K562 (cell line): ENCODE measurements at regions not wholly inside any gene's neighbourhood (a gene's known extent, or its start where the extent isn't known, plus 50 kb on each side); places are given as distances from the start of the nearest gene placed in this dataset.

Experiments
- GABPB2 ChIP-seq: fragments of 250-450 bp; sonication (Bioruptor Pico); conservative IDR thresholded peaks from 2 replicates; pipeline ENCODE4 v1.5.1; 2021; ENCODE audit warnings: mild to moderate bottlenecking
- MIER1 ChIP-seq: fragments of 450-650 bp; IDR thresholded peaks from 2 replicates; pipeline ENCODE4 v1.6.1; 2016; ENCODE audit warnings: antibody characterized with exemption, mild to moderate bottlenecking, low read depth
- RB1 ChIP-seq: fragments of 450-650 bp; IDR thresholded peaks from 2 replicates; pipeline ENCODE4 v1.6.1; 2017; ENCODE audit warnings: low read depth, mild to moderate bottlenecking
- SREBF2 ChIP-seq: sonication (generic); formaldehyde crosslinking; IDR thresholded peaks from 2 replicates; pipeline ENCODE4 v1.4.0; 2020; ENCODE audit warnings: mild to moderate bottlenecking, missing genetic modification reagents
- ZBTB1 ChIP-seq: sonication (generic); formaldehyde crosslinking; IDR thresholded peaks from 2 replicates; pipeline ENCODE4 v1.8.1; 2023; ENCODE audit warnings: missing genetic modification reagents, low read depth, mild to moderate bottlenecking, borderline replicate concordance
- ZNF133 ChIP-seq: fragments of 250-450 bp; sonication (Bioruptor Pico); IDR thresholded peaks from 2 replicates; pipeline ENCODE4 v1.4.0; 2020; ENCODE audit warnings: mild to moderate bottlenecking
- ZNF239 ChIP-seq: fragments of 250-450 bp; sonication (Bioruptor Pico); IDR thresholded peaks from 2 replicates; pipeline ENCODE4 v1.4.0; 2020; ENCODE audit warnings: mild to moderate bottlenecking
- ZNF354B ChIP-seq: fragments of 250-450 bp; sonication (Bioruptor Pico); IDR thresholded peaks from 2 replicates; pipeline ENCODE4 v1.4.0; 2020
- ZNF584 ChIP-seq: fragments of 200-800 bp; sonication (Bioruptor generic); IDR thresholded peaks from 2 replicates; pipeline ENCODE4 v1.6.1; 2016; ENCODE audit warnings: low read depth, mild to moderate bottlenecking, missing genetic modification characterization, missing compliant biosample characterization
- TF ChIP-seq, protein P1 (sequence below), 3 experiments: fragments of 200-800 bp in 1 of 3; fragments of 250-450 bp in 1 of 3; fragments of 450-650 bp in 1 of 3; sonication (Bioruptor Pico) in 1 of 3; sonication (Bioruptor generic) in 1 of 3; formaldehyde crosslinking in 1 of 3; IDR thresholded peaks; 2 replicates each; pipeline versions ENCODE4 v1.6.1 to v1.8.0; 2016 to 2022; ENCODE audit warnings: mild to moderate bottlenecking in 2 of 3, missing genetic modification characterization in 2 of 3, missing compliant biosample characterization in 1 of 3, moderate library complexity in 1 of 3
- TF ChIP-seq, protein P2 (sequence below): fragments of 450-650 bp; IDR thresholded peaks from 2 replicates; pipeline ENCODE4 v1.6.1; 2017; ENCODE audit warnings: antibody characterized with exemption, mild to moderate bottlenecking
- TF ChIP-seq, protein P3 (sequence below): fragments of 250-450 bp; sonication (Bioruptor Pico); IDR thresholded peaks from 2 replicates; pipeline ENCODE4 v1.8.0; 2021; ENCODE audit warnings: borderline replicate concordance, mild to moderate bottlenecking, moderate library complexity; ENCODE audit not compliant: poor library complexity, severe bottlenecking
- TF ChIP-seq, protein P4 (sequence below): fragments of 250-450 bp; sonication (Bioruptor Pico); IDR thresholded peaks from 2 replicates; pipeline ENCODE4 v1.8.0; 2022; ENCODE audit warnings: moderate library complexity, mild to moderate bottlenecking, inconsistent platforms
- TF ChIP-seq, protein P5 (sequence below): sonication (generic); formaldehyde crosslinking; IDR thresholded peaks from 2 replicates; pipeline ENCODE4 v1.8.0; 2023; ENCODE audit warnings: mild to moderate bottlenecking, missing genetic modification reagents

DNA sequence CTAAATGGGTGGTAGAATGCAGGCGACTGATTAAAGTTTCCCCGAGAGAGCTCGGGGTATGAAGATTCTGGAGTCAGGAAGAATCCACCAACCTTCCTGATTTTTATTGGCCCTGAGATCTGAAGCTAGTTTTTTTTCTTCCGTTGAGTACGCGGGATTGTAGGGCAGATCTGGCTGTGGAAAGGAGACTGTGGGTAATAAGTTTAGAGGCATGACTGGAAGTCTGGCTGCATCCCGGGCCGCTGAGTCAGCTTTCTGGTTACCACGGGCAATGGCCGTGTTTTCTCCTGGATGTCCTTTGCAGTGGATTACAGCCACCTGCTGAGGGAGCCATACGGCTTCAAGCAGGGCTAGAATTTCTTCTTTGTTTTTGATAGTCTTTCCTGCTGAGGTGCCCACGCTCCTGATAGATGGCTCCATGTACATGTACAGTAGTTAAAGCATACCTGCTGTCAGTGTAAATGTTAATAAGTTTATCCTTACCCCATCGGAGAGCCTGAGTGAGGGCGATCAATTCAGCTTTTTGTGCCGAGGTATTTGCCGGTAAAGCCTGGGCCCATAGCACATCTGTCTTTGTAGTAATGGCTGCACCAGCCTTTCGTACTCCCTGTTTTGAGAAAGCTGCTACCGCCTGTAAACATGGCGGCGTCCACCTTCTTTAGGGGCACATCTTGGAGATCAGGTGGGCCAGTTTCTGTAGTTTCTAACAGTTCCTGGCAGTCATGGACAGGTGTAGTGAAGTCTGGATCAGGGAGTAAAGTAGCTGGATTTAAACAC, 154.0 kb downstream of the TRIM27 start (continued):
- TF ChIP-seq, protein P1, sequence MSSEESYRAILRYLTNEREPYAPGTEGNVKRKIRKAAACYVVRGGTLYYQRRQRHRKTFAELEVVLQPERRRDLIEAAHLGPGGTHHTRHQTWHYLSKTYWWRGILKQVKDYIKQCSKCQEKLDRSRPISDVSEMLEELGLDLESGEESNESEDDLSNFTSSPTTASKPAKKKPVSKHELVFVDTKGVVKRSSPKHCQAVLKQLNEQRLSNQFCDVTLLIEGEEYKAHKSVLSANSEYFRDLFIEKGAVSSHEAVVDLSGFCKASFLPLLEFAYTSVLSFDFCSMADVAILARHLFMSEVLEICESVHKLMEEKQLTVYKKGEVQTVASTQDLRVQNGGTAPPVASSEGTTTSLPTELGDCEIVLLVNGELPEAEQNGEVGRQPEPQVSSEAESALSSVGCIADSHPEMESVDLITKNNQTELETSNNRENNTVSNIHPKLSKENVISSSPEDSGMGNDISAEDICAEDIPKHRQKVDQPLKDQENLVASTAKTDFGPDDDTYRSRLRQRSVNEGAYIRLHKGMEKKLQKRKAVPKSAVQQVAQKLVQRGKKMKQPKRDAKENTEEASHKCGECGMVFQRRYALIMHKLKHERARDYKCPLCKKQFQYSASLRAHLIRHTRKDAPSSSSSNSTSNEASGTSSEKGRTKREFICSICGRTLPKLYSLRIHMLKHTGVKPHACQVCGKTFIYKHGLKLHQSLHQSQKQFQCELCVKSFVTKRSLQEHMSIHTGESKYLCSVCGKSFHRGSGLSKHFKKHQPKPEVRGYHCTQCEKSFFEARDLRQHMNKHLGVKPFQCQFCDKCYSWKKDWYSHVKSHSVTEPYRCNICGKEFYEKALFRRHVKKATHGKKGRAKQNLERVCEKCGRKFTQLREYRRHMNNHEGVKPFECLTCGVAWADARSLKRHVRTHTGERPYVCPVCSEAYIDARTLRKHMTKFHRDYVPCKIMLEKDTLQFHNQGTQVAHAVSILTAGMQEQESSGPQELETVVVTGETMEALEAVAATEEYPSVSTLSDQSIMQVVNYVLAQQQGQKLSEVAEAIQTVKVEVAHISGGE (CRISPR knock-in tag; IDR thresholded peaks at IDR 0.05) = no peak
- TF ChIP-seq ZNF354B (no peak), RB1 (peak; percentile 68; the same call in 1 of the 2 replicates), ZNF239 (CRISPR knock-in tag) (no peak), ZBTB1 (CRISPR knock-in tag) (no peak), SREBF2 (no peak), ZNF584 (no peak), MIER1 (no peak), ZNF133 (CRISPR knock-in tag) (no peak), GABPB2 (no peak)
- TF ChIP-seq, protein P2, sequence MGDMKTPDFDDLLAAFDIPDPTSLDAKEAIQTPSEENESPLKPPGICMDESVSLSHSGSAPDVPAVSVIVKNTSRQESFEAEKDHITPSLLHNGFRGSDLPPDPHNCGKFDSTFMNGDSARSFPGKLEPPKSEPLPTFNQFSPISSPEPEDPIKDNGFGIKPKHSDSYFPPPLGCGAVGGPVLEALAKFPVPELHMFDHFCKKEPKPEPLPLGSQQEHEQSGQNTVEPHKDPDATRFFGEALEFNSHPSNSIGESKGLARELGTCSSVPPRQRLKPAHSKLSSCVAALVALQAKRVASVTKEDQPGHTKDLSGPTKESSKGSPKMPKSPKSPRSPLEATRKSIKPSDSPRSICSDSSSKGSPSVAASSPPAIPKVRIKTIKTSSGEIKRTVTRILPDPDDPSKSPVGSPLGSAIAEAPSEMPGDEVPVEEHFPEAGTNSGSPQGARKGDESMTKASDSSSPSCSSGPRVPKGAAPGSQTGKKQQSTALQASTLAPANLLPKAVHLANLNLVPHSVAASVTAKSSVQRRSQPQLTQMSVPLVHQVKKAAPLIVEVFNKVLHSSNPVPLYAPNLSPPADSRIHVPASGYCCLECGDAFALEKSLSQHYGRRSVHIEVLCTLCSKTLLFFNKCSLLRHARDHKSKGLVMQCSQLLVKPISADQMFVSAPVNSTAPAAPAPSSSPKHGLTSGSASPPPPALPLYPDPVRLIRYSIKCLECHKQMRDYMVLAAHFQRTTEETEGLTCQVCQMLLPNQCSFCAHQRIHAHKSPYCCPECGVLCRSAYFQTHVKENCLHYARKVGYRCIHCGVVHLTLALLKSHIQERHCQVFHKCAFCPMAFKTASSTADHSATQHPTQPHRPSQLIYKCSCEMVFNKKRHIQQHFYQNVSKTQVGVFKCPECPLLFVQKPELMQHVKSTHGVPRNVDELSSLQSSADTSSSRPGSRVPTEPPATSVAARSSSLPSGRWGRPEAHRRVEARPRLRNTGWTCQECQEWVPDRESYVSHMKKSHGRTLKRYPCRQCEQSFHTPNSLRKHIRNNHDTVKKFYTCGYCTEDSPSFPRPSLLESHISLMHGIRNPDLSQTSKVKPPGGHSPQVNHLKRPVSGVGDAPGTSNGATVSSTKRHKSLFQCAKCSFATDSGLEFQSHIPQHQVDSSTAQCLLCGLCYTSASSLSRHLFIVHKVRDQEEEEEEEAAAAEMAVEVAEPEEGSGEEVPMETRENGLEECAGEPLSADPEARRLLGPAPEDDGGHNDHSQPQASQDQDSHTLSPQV = no peak; the same call in 1 of the 2 replicates
- TF ChIP-seq, protein P3, sequence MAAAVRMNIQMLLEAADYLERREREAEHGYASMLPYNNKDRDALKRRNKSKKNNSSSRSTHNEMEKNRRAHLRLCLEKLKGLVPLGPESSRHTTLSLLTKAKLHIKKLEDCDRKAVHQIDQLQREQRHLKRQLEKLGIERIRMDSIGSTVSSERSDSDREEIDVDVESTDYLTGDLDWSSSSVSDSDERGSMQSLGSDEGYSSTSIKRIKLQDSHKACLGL (CRISPR knock-in tag) = no peak
- TF ChIP-seq, protein P4, sequence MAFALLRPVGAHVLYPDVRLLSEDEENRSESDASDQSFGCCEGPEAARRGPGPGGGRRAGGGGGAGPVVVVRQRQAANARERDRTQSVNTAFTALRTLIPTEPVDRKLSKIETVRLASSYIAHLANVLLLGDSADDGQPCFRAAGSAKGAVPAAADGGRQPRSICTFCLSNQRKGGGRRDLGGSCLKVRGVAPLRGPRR (CRISPR knock-in tag) = no peak
- TF ChIP-seq, protein P5, sequence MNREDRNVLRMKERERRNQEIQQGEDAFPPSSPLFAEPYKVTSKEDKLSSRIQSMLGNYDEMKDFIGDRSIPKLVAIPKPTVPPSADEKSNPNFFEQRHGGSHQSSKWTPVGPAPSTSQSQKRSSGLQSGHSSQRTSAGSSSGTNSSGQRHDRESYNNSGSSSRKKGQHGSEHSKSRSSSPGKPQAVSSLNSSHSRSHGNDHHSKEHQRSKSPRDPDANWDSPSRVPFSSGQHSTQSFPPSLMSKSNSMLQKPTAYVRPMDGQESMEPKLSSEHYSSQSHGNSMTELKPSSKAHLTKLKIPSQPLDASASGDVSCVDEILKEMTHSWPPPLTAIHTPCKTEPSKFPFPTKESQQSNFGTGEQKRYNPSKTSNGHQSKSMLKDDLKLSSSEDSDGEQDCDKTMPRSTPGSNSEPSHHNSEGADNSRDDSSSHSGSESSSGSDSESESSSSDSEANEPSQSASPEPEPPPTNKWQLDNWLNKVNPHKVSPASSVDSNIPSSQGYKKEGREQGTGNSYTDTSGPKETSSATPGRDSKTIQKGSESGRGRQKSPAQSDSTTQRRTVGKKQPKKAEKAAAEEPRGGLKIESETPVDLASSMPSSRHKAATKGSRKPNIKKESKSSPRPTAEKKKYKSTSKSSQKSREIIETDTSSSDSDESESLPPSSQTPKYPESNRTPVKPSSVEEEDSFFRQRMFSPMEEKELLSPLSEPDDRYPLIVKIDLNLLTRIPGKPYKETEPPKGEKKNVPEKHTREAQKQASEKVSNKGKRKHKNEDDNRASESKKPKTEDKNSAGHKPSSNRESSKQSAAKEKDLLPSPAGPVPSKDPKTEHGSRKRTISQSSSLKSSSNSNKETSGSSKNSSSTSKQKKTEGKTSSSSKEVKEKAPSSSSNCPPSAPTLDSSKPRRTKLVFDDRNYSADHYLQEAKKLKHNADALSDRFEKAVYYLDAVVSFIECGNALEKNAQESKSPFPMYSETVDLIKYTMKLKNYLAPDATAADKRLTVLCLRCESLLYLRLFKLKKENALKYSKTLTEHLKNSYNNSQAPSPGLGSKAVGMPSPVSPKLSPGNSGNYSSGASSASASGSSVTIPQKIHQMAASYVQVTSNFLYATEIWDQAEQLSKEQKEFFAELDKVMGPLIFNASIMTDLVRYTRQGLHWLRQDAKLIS = no peak
